WERI-Rb-1 (cell line): ENCODE measurements at regions not wholly inside any gene's neighbourhood (a gene's known extent, or its start where the extent isn't known, plus 50 kb on each side); places are given as distances from the start of the nearest gene placed in this dataset.

ENCODE experiments used
- DNase-seq: peaks from one replicate; pipeline ENCODE4 v3.0.0-alpha.2; 2020
- H3K27ac ChIP-seq: fragments of 250-450 bp; sonication (Bioruptor Pico); 2 replicates; pipeline ENCODE4 v1.5.1; 2020; ENCODE audit warnings: mild to moderate bottlenecking, moderate library complexity
- H3K27me3 ChIP-seq: fragments of 250-450 bp; sonication (Bioruptor Pico); 2 replicates; pipeline ENCODE4 v1.5.1; 2021; ENCODE audit warnings: mild to moderate bottlenecking, low read depth, moderate library complexity; ENCODE audit not compliant: insufficient read depth, severe bottlenecking
- H3K36me3 ChIP-seq: fragments of 250-450 bp; sonication (Bioruptor Pico); 2 replicates; pipeline ENCODE4 v1.5.1; 2020; ENCODE audit warnings: mild to moderate bottlenecking, moderate library complexity
- H3K4me3 ChIP-seq: 2 replicates; pipeline ENCODE4 v1.5.1; 2011; ENCODE audit warnings: low read depth, mild to moderate bottlenecking, control low read depth, low read length
- H3K9me3 ChIP-seq: fragments of 250-450 bp; sonication (Bioruptor Pico); 2 replicates; pipeline ENCODE4 v1.5.1; 2021; ENCODE audit warnings: mild to moderate bottlenecking, moderate library complexity; ENCODE audit not compliant: severe bottlenecking
- CTCF ChIP-seq: IDR thresholded peaks from 2 replicates; pipeline ENCODE4 v1.5.1; 2011; ENCODE audit warnings: low read depth, mild to moderate bottlenecking, control low read depth, inconsistent platforms, low read length

GRCh38 chr10:6782378-6782777 lies 202.3 kb upstream of the PRKCQ start:
- Histone ChIP-seq H3K27ac (no peak overlapping the region), H3K27me3 (no peaks in the 10 kb centered on the region), H3K4me3 (no peak overlapping the region), H3K9me3 (no peaks in the 10 kb centered on the region), H3K36me3 (no peaks in the 10 kb centered on the region)
- DNase-seq = no peak
- TF ChIP-seq CTCF = no peak

DNA sequence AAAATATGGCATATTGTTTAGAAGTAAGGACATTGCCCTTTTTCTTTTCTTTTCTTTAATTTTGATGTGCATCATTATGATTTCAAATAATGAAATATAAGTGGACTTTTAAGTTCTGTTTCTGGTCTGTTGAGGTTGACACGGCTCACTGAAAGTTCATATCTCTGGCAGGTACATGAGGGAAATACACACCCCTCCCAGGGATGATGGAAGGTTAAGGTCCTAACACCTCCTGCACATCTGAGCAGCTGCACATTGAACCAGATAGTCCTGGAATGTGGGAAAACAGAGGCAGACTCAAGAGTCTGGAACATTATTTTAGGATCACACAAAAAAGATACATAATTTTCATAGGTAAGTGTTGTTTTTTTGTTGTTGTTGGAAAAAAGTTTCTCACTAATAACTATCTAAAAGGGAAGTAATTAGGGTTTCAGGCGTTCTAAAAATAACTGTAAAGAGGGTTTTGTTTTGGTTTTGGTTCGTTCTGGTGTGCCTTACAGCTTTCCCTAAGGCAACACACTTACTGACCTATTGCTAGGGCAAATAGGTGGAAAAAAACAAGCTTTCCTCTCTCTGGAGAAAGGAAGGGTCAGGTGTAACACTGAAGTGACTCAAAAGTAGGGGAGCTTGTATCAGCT lies 201.2 kb upstream of the PRKCQ start:
- Histone ChIP-seq H3K27me3 (no peaks in the 10 kb centered on the region), H3K36me3 (no peaks in the 10 kb centered on the region), H3K9me3 (no peaks in the 10 kb centered on the region), H3K4me3 (no peak overlapping the region), H3K27ac (no peak overlapping the region)
- no peak for TF ChIP-seq CTCF
- DNase-seq = no peak

GRCh38 chr10:6780008-6780677 lies 200.1 kb upstream of the PRKCQ start:
- DNase-seq = no peak
- Histone ChIP-seq H3K36me3 (no peaks in the 10 kb centered on the region), H3K4me3 (no peak overlapping the region), H3K27ac (no peak overlapping the region), H3K9me3 (no peaks in the 10 kb centered on the region), H3K27me3 (no peaks in the 10 kb centered on the region)
- no peak for TF ChIP-seq CTCF

- no peak for TF ChIP-seq CTCF
- Histone ChIP-seq H3K36me3 (no peaks in the 10 kb centered on the region), H3K27ac (no peak overlapping the region), H3K27me3 (no peaks in the 10 kb centered on the region), H3K4me3 (no peak overlapping the region), H3K9me3 (no peaks in the 10 kb centered on the region)
- DNase-seq = no peak
Observed at GRCh38 chr10:6778992-6779701, 199.1 kb upstream of the PRKCQ start.

- H3K4me3 ChIP-seq = no peak overlapping the region
- no peak for DNase-seq
- H3K36me3 ChIP-seq = no peaks in the 10 kb centered on the region
- H3K9me3 ChIP-seq = no peaks in the 10 kb centered on the region
- H3K27me3 ChIP-seq = no peaks in the 10 kb centered on the region
- H3K27ac ChIP-seq = no peak overlapping the region
- no peak for TF ChIP-seq CTCF
Observed at GRCh38 chr10:6776170-6776569, 196.1 kb upstream of the PRKCQ start.
